GM18498 (cell line): ENCODE measurements at regions not wholly inside any gene's neighbourhood (a gene's known extent, or its start where the extent isn't known, plus 50 kb on each side); places are given as distances from the start of the nearest gene placed in this dataset.
A peak's percentile ranks its signal among the peaks of the same experiment; 100 is the strongest.
"Not testable (repeated sequence)": the region's sequence is repeated elsewhere in the genome, so short reads cannot be mapped to it uniquely, and the experiment has no call there.

Experiments used
- ATAC-seq: cut with Tn5 transposase; IDR thresholded peaks from one replicate; pipeline ENCODE4 v1.9.1; 2021; ENCODE audit warnings: mild to moderate bottlenecking, moderate library complexity; ENCODE audit not compliant: unreplicated experiment

- no peak for ATAC-seq
Measured at GRCh38 chr10:57961487-57961886, 306.2 kb downstream of the IPMK start.

GRCh38 chr10:57960406-57960805 lies 307.3 kb downstream of the IPMK start:
- no peak for ATAC-seq

- no peak for ATAC-seq
Measured at GRCh38 chr10:57959318-57960006, 308.2 kb downstream of the IPMK start.

GRCh38 chr10:57955076-57955475 lies 312.6 kb downstream of the IPMK start:
- ATAC-seq = no peak

GRCh38 chr10:57952741-57953140 lies 315.0 kb downstream of the IPMK start:
- no peak for ATAC-seq

GRCh38 chr10:57950442-57950974 lies 317.2 kb downstream of the IPMK start:
- no peak for ATAC-seq

- ATAC-seq = no peak
Measured at GRCh38 chr10:57948796-57949195, 318.9 kb downstream of the IPMK start.

- ATAC-seq = no peak
Measured at GRCh38 chr10:57946833-57947232, 320.9 kb downstream of the IPMK start.

- ATAC-seq = no peak
Measured at GRCh38 chr10:57943701-57944100, 324.0 kb downstream of the IPMK start.

GRCh38 chr10:57925045-57925444 lies 342.6 kb downstream of the IPMK start:
- ATAC-seq = no peak

- ATAC-seq = peak; percentile 75
Measured at GRCh38 chr10:57921140-57921539, 346.6 kb downstream of the IPMK start.

GRCh38 chr10:57919864-57920263 lies 347.8 kb downstream of the IPMK start:
- ATAC-seq = no peak

GRCh38 chr10:57917019-57917418 lies 350.7 kb downstream of the IPMK start:
- no peak for ATAC-seq

- ATAC-seq = no peak
Measured at GRCh38 chr10:57905861-57906260, 361.8 kb downstream of the IPMK start.

GRCh38 chr10:57905010-57905409 lies 362.7 kb downstream of the IPMK start:
- ATAC-seq = no peak

GRCh38 chr10:57898231-57898630 lies 369.5 kb downstream of the IPMK start:
- ATAC-seq = no peak

- ATAC-seq = no peak
Measured at GRCh38 chr10:57897611-57898010, 370.1 kb downstream of the IPMK start.

GRCh38 chr10:57894361-57894760 lies 373.3 kb downstream of the IPMK start:
- ATAC-seq = no peak

- ATAC-seq = no peak
Measured at GRCh38 chr10:57891201-57892006, 376.3 kb downstream of the IPMK start.

- ATAC-seq = no peak
Measured at GRCh38 chr10:57890691-57891090, 377.0 kb downstream of the IPMK start.

- ATAC-seq = not testable (repeated sequence)
Measured at GRCh38 chr10:57885618-57885968, 382.1 kb downstream of the IPMK start.

GRCh38 chr10:57884965-57885617 lies 382.6 kb downstream of the IPMK start:
- ATAC-seq = no peak
